ENCODE measurements at regions not wholly inside any gene's neighbourhood (a gene's known extent, or its start where the extent isn't known, plus 50 kb on each side); places are given as distances from the start of the nearest gene placed in this dataset.

DNA sequence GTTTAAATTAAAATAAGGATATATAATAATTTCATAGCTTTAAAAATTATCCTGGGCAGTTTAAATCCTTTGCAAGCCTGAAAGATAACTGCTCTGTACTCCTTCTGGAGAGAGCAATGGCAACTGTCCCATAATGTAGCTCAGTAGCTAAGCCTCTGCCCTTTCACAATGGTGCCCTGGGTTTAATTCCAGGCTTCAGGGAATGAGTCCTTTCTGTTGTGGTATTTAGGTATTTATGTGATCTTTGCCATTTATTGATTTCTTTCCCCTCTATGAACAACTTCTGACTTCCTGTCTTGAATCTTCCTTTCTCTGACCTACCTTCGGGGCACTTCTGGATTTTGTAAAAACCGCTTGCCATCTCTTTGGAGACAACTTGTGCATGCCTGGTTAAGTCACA lies 773.2 kb downstream of the IPMK start:
- Histone ChIP-seq H3K36me3 (ENCODE audit: low read depth) (no peaks in the 10 kb centered on the region), H3K27me3 (replicated peaks; ENCODE audit: insufficient read depth) (no peaks in the 10 kb centered on the region), H3K27ac (no peak overlapping the region), H4K20me1 (ENCODE audit: insufficient read depth) (no peaks in the 10 kb centered on the region), H3K9ac (no peak overlapping the region), H3K4me3 (no peak overlapping the region), H3K9me2 (ENCODE audit: insufficient read depth) (no peaks in the 10 kb centered on the region), H3K9me3 (ENCODE audit: low read depth) (no peaks in the 10 kb centered on the region), H3K4me2 (ENCODE audit: unreplicated experiment) (no peak overlapping the region), H3K79me2 (ENCODE audit: insufficient read depth) (no peaks in the 10 kb centered on the region), H3K4me1 (ENCODE audit: insufficient read depth) (no peaks in the 10 kb centered on the region), H3F3A (ENCODE audit: insufficient read depth) (no peaks in the 10 kb centered on the region), H2AFZ (no peak overlapping the region)
- DNase-seq, result no peak
- in situ Hi-C loops (cut with MboI), result no loop called here
- no peak for TF ChIP-seq EZH2 (IDR thresholded peaks at IDR 0.05; ENCODE audit: insufficient read depth, poor library complexity, severe bottlenecking)
- no peak for TF ChIP-seq EZH2phosphoT487 (IDR thresholded peaks at IDR 0.05; ENCODE audit: insufficient read depth, low read depth)
- WGBS, 2 experiments (ENCODE audit: low coverage in 1 of 2, low lambda C conversion rate in 2 of 2, missing lambda C conversion rate in 2 of 2), result 24 to 30% methylated on average over 2 of the region's 2 CpGs

DNA sequence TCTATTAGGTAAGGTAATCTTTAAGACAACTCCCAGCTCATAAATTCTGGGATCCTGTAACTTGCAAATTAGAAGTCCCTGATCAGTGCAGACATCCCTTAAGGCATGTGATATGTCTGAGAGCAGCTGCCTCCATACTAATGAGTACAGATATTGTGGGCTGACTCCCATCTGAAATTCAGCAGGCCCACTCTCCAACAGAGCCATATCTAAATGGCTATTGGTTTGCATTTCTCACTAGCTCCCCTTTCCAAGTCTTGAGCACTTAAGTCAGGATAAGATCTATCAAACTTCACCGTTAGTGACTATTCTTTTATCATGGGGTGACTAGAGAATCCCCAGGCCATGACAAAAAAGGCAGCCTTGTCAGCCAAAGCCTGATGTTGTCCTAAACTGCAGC lies 785.4 kb downstream of the IPMK start:
- H3K36me3 ChIP-seq (ENCODE audit: low read depth), result no peaks in the 10 kb centered on the region
- DNase-seq, result no peak
- no peak overlapping the region for H3K4me2 ChIP-seq (ENCODE audit: unreplicated experiment)
- H2AFZ ChIP-seq, result no peak overlapping the region
- TF ChIP-seq EZH2 (IDR thresholded peaks at IDR 0.05; ENCODE audit: insufficient read depth, poor library complexity, severe bottlenecking) (no peak), EZH2phosphoT487 (IDR thresholded peaks at IDR 0.05; ENCODE audit: insufficient read depth, low read depth) (no peak)
- no peaks in the 10 kb centered on the region for H3K9me3 ChIP-seq (ENCODE audit: low read depth)
- H3K27ac ChIP-seq, result no peak overlapping the region
- no peak overlapping the region for H3K9ac ChIP-seq
- no peaks in the 10 kb centered on the region for H3K27me3 ChIP-seq (replicated peaks; ENCODE audit: insufficient read depth)
- no peak overlapping the region for H3K4me3 ChIP-seq
- in situ Hi-C loops (cut with MboI), result no loop called here
- H3K79me2 ChIP-seq (ENCODE audit: insufficient read depth), result no peaks in the 10 kb centered on the region
- no peaks in the 10 kb centered on the region for H3K9me2 ChIP-seq (ENCODE audit: insufficient read depth)
- 0% methylated on average over 1 of the region's 1 CpG for WGBS, 2 experiments (ENCODE audit: low coverage in 1 of 2, low lambda C conversion rate in 2 of 2, missing lambda C conversion rate in 2 of 2)
- no peaks in the 10 kb centered on the region for H3F3A ChIP-seq (ENCODE audit: insufficient read depth)
- no peaks in the 10 kb centered on the region for H3K4me1 ChIP-seq (ENCODE audit: insufficient read depth)
- H4K20me1 ChIP-seq (ENCODE audit: insufficient read depth), result no peaks in the 10 kb centered on the region

DNA sequence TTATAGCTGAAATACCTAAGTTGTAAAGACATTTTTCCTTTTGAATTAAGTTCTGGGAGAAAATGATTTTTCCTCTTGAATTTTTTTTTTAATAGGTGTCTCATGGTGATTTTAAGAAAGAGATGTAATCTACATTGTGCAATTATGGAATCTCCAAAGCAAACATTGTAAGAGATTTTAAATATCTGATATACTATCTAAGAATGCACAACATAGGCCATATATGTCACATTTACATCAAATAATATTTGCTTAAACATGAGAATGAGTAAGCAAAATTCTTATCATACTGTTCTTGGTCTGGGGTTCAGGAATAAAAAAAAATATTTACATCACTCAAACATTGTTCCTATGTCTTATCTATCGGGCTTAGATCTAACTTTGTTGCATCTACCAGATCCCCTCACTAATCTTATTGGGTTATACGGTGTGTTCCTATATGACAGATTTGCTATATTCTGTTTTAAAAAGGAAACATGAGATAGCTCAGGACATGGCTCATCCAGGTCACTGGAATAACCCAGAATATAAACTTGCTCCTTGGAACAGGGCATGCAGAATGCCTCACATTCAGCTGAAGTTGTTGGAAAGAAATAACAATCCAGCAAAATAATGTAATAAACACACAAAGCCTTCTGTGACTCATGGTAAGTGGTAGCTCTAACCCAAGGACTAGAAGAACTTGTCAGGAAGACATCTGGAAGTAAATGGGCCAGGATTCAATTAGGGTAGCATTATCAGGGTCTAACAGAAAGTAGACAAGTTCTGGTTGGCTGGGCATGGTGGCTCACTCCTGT lies 794.7 kb downstream of the IPMK start:
- H2AFZ ChIP-seq, result no peak overlapping the region
- no peak overlapping the region for H3K4me3 ChIP-seq
- H3K4me1 ChIP-seq (ENCODE audit: insufficient read depth), result no peaks in the 10 kb centered on the region
- TF ChIP-seq EZH2 (IDR thresholded peaks at IDR 0.05; ENCODE audit: insufficient read depth, poor library complexity, severe bottlenecking) (no peak), EZH2phosphoT487 (IDR thresholded peaks at IDR 0.05; ENCODE audit: insufficient read depth, low read depth) (no peak)
- no peaks in the 10 kb centered on the region for H4K20me1 ChIP-seq (ENCODE audit: insufficient read depth)
- DNase-seq, result no peak
- no peaks in the 10 kb centered on the region for H3F3A ChIP-seq (ENCODE audit: insufficient read depth)
- H3K9me3 ChIP-seq (ENCODE audit: low read depth), result no peaks in the 10 kb centered on the region
- no peak overlapping the region for H3K27ac ChIP-seq
- no peak overlapping the region for H3K4me2 ChIP-seq (ENCODE audit: unreplicated experiment)
- 46 to 56% methylated on average over 2 of the region's 2 CpGs for WGBS, 2 experiments (ENCODE audit: low coverage in 1 of 2, low lambda C conversion rate in 2 of 2, missing lambda C conversion rate in 2 of 2)
- H3K9me2 ChIP-seq (ENCODE audit: insufficient read depth), result no peaks in the 10 kb centered on the region
- in situ Hi-C loops (cut with MboI), result no loop called here
- no peaks in the 10 kb centered on the region for H3K27me3 ChIP-seq (replicated peaks; ENCODE audit: insufficient read depth)
- H3K79me2 ChIP-seq (ENCODE audit: insufficient read depth), result no peaks in the 10 kb centered on the region
- no peak overlapping the region for H3K9ac ChIP-seq
- no peaks in the 10 kb centered on the region for H3K36me3 ChIP-seq (ENCODE audit: low read depth)

DNA sequence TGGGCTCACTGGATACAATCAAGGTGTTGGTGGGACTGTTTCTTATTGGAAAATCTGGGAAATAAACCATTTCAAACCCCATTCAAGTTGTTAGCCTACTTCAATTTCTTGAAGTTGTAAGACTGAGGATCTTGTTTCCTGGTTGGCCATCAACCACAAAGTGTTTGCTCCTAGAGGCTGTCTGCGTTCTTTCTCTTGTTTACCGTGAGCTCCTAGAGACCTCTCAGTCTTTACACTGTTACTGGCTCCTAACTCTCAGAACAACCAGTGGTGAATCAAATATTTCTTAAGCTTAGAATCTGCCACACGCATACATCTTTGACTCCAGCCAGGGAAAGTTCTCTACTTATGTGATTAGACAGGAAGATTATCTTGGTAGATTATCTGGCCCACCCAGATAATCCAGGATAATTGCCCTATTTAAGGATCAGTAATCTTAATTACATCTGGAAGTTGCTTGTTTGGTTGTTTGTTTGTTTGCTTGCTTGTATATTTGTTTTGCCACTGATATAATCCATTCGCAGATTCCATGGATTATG lies 798.7 kb downstream of the IPMK start:
- no peak overlapping the region for H2AFZ ChIP-seq
- no peak overlapping the region for H3K27ac ChIP-seq
- no peaks in the 10 kb centered on the region for H3K79me2 ChIP-seq (ENCODE audit: insufficient read depth)
- H3K9me3 ChIP-seq (ENCODE audit: low read depth), result no peaks in the 10 kb centered on the region
- no peak overlapping the region for H3K4me2 ChIP-seq (ENCODE audit: unreplicated experiment)
- H4K20me1 ChIP-seq (ENCODE audit: insufficient read depth), result no peaks in the 10 kb centered on the region
- no peak for DNase-seq
- TF ChIP-seq EZH2 (IDR thresholded peaks at IDR 0.05; ENCODE audit: insufficient read depth, poor library complexity, severe bottlenecking), result no peak
- WGBS, 2 experiments (ENCODE audit: low coverage in 1 of 2, low lambda C conversion rate in 2 of 2, missing lambda C conversion rate in 2 of 2), result 17 to 24% methylated on average over 4 of the region's 4 CpGs
- H3K9ac ChIP-seq, result no peak overlapping the region
- H3K9me2 ChIP-seq (ENCODE audit: insufficient read depth), result no peaks in the 10 kb centered on the region
- in situ Hi-C loops (cut with MboI), result no loop called here
- H3K36me3 ChIP-seq (ENCODE audit: low read depth), result no peaks in the 10 kb centered on the region
- H3K4me3 ChIP-seq, result no peak overlapping the region
- no peaks in the 10 kb centered on the region for H3K27me3 ChIP-seq (replicated peaks; ENCODE audit: insufficient read depth)
- no peaks in the 10 kb centered on the region for H3K4me1 ChIP-seq (ENCODE audit: insufficient read depth)
- H3F3A ChIP-seq (ENCODE audit: insufficient read depth), result no peaks in the 10 kb centered on the region
